Keratinocyte (primary cell): ENCODE measurements at regions not wholly inside any gene's neighbourhood (a gene's known extent, or its start where the extent isn't known, plus 50 kb on each side); places are given as distances from the start of the nearest gene placed in this dataset.

ENCODE experiments used
- DNase-seq: peaks from one replicate; pipeline ENCODE4 v3.0.0-alpha.2; 2011; ENCODE audit warnings: low read depth, missing footprints, low spot score
- FAIRE-seq: peaks from 2 replicates; lab custom pipeline; 2011; peaks lifted over from hg19 to GRCh38; lab: Jason Lieb, UNC
- H2AFZ ChIP-seq: 2 replicates; pipeline ENCODE4 v1.6.0; 2012; ENCODE audit warnings: low read length, control low read depth, inconsistent platforms; ENCODE audit not compliant: control insufficient read depth
- H3K27ac ChIP-seq: 2 replicates; pipeline ENCODE4 v1.5.1; 2011; ENCODE audit warnings: low read length; ENCODE audit not compliant: control insufficient read depth, insufficient read depth
- H3K27me3 ChIP-seq: 3 replicates; pipeline ENCODE4 v1.6.0; 2011; ENCODE audit warnings: low read length; ENCODE audit not compliant: control insufficient read depth, insufficient read depth; ENCODE audit errors: extremely low read depth
- H3K36me3 ChIP-seq, 2 experiments: 2 replicates in 1 of 2; 3 replicates in 1 of 2; pipeline ENCODE4 v1.5.1; 2011; ENCODE audit warnings: low read length in 2 of 2, mild to moderate bottlenecking in 1 of 2; ENCODE audit not compliant: control insufficient read depth in 2 of 2, insufficient read depth in 2 of 2; ENCODE audit errors: extremely low read depth in 1 of 2
- H3K4me1 ChIP-seq: 3 replicates; pipeline ENCODE4 v1.5.1; 2011; ENCODE audit warnings: low read length; ENCODE audit not compliant: control insufficient read depth, insufficient read depth; ENCODE audit errors: extremely low read depth
- H3K4me2 ChIP-seq: 3 replicates; pipeline ENCODE4 v1.6.0; 2011; ENCODE audit warnings: low read depth, low read length; ENCODE audit not compliant: control insufficient read depth, insufficient read depth; ENCODE audit errors: extremely low read depth
- H3K4me3 ChIP-seq, 3 experiments: fragments of 200-600 bp in 1 of 3; sonication (generic) in 1 of 3; 2 replicates in 2 of 3; 3 replicates in 1 of 3; pipeline ENCODE4 v1.5.1; 2011 to 2016; ENCODE audit warnings: low read length in 3 of 3, mild to moderate bottlenecking in 3 of 3, control low read depth in 2 of 3, inconsistent platforms in 1 of 3, low read depth in 1 of 3, mixed read lengths in 1 of 3, mixed run types in 1 of 3, moderate library complexity in 1 of 3; ENCODE audit not compliant: control insufficient read depth in 2 of 3, insufficient read depth in 2 of 3; ENCODE audit errors: extremely low read depth in 1 of 3
- H3K79me2 ChIP-seq: 2 replicates; pipeline ENCODE4 v1.6.0; 2012; ENCODE audit warnings: low read length; ENCODE audit not compliant: control insufficient read depth, insufficient read depth
- H3K9ac ChIP-seq: 3 replicates; pipeline ENCODE4 v1.6.0; 2011; ENCODE audit warnings: low read length; ENCODE audit not compliant: control insufficient read depth, insufficient read depth; ENCODE audit errors: extremely low read depth
- H3K9me1 ChIP-seq: 3 replicates; pipeline ENCODE4 v1.6.0; 2011; ENCODE audit warnings: low read length; ENCODE audit not compliant: control insufficient read depth, insufficient read depth; ENCODE audit errors: extremely low read depth
- H3K9me3 ChIP-seq: 2 replicates; pipeline ENCODE4 v1.5.1; 2012; ENCODE audit warnings: low read depth, low read length; ENCODE audit not compliant: control insufficient read depth
- H4K20me1 ChIP-seq: 3 replicates; pipeline ENCODE4 v1.6.0; 2011; ENCODE audit warnings: low read length; ENCODE audit not compliant: control insufficient read depth, insufficient read depth; ENCODE audit errors: extremely low read depth
- EZH2 ChIP-seq: IDR thresholded peaks from one replicate; pipeline ENCODE4 v1.6.1; 2012; ENCODE audit warnings: inconsistent platforms, mild to moderate bottlenecking, low read length, moderate library complexity
- dilution Hi-C: fragments of 300-500 bp; cut with MboI; formaldehyde crosslinking; loops from one replicate; pipeline ENCODE4 v1.7.0; 2020; ENCODE audit warnings: low sequenced_read_pairs; ENCODE audit not compliant: extremely low pct_ligation_motif_present
- TF ChIP-seq, protein P1 (sequence below), 3 experiments: IDR thresholded peaks in 1 of 3; conservative IDR thresholded peaks in 1 of 3; optimal IDR thresholded peaks in 1 of 3; 2 replicates in 2 of 3; 3 replicates in 1 of 3; pipeline versions ENCODE3 to v1.5.1; 2011; ENCODE audit warnings: low read length in 3 of 3, mild to moderate bottlenecking in 3 of 3, moderate library complexity in 2 of 3, control low read depth in 1 of 3, inconsistent platforms in 1 of 3; ENCODE audit not compliant: insufficient read depth in 2 of 3; ENCODE audit errors: extremely low read depth in 1 of 3

DNA sequence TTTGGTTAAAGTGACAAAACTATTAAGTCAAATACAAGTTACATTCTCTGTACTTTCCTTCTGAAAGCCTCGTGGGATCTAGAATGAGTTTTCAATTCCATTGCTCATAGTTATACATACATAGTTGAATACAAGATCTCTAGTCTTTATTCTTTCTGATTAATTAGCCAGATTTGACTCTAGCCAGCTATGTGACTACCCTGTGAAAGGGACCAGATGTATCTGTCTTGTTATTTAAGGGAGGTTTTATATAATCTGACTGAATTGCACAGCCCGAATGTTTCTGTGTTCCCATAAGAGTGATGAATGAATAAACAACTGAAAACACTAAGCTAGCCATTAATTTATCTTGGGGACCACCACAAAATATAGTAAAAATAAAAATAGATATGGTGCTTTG lies 166.7 kb downstream of the TMEM167A start:
- Histone ChIP-seq H3K4me1 (no peaks in the 10 kb centered on the region), H3K9ac (no peak overlapping the region), H3K4me3 (no peak overlapping the region), H3K79me2 (no peaks in the 10 kb centered on the region), H2AFZ (no peak overlapping the region), H3K36me3 (no peaks in the 10 kb centered on the region), H3K27ac (no peak overlapping the region), H4K20me1 (no peaks in the 10 kb centered on the region), H3K9me3 (no peaks in the 10 kb centered on the region), H3K9me1 (no peaks in the 10 kb centered on the region), H3K4me2 (no peak overlapping the region), H3K27me3 (no peaks in the 10 kb centered on the region)
- TF ChIP-seq, protein P1, sequence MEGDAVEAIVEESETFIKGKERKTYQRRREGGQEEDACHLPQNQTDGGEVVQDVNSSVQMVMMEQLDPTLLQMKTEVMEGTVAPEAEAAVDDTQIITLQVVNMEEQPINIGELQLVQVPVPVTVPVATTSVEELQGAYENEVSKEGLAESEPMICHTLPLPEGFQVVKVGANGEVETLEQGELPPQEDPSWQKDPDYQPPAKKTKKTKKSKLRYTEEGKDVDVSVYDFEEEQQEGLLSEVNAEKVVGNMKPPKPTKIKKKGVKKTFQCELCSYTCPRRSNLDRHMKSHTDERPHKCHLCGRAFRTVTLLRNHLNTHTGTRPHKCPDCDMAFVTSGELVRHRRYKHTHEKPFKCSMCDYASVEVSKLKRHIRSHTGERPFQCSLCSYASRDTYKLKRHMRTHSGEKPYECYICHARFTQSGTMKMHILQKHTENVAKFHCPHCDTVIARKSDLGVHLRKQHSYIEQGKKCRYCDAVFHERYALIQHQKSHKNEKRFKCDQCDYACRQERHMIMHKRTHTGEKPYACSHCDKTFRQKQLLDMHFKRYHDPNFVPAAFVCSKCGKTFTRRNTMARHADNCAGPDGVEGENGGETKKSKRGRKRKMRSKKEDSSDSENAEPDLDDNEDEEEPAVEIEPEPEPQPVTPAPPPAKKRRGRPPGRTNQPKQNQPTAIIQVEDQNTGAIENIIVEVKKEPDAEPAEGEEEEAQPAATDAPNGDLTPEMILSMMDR (optimal IDR thresholded peaks at IDR 0.05 in 1 of 3, IDR thresholded peaks at IDR 0.05 in 1 of 3, conservative IDR thresholded peaks at IDR 0.05 in 1 of 3; ENCODE audit: extremely low read depth in 1 of 3, insufficient read depth in 2 of 3, low read length in 3 of 3) = no peak
- TF ChIP-seq EZH2 = no peak
- FAIRE-seq (no peak), DNase-seq (no peak)
- dilution Hi-C loops = no loop called here

DNA sequence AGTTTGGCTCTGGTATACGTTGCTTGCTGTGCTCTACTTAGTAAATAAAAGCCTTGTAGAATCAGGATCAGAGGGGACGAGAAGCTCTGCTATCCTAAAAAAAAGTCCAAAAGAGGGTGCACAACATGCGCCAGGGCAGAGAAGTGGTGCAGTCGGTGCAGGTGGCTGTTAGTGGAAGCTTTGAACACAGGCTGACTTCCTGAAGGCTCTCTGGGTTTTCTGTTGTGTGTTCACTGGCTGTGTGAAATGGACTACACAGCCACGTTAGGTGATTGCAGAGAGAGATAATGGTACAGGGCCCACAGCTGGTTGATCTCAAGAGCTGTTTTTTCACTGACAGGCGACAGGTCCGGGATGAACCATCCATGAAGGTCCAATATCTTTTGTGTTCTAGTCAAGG lies 167.4 kb downstream of the TMEM167A start:
- no peaks in the 10 kb centered on the region for H3K9me3 ChIP-seq
- no peak overlapping the region for H3K27ac ChIP-seq
- no peak overlapping the region for H2AFZ ChIP-seq
- H3K4me2 ChIP-seq = no peak overlapping the region
- no peaks in the 10 kb centered on the region for H3K9me1 ChIP-seq
- dilution Hi-C loops = no loop called here
- H3K27me3 ChIP-seq = no peaks in the 10 kb centered on the region
- H3K4me3 ChIP-seq = no peak overlapping the region
- DNase-seq = no peak
- TF ChIP-seq, protein P1 (optimal IDR thresholded peaks at IDR 0.05 in 1 of 3, IDR thresholded peaks at IDR 0.05 in 1 of 3, conservative IDR thresholded peaks at IDR 0.05 in 1 of 3; ENCODE audit: extremely low read depth in 1 of 3, insufficient read depth in 2 of 3, low read length in 3 of 3) = no peak
- TF ChIP-seq EZH2 = no peak
- FAIRE-seq = no peak
- H4K20me1 ChIP-seq = no peaks in the 10 kb centered on the region
- no peak overlapping the region for H3K9ac ChIP-seq
- no peaks in the 10 kb centered on the region for H3K36me3 ChIP-seq
- H3K4me1 ChIP-seq = no peaks in the 10 kb centered on the region
- no peaks in the 10 kb centered on the region for H3K79me2 ChIP-seq
